ENCODE measurements at regions not wholly inside any gene's neighbourhood (a gene's known extent, or its start where the extent isn't known, plus 50 kb on each side); places are given as distances from the start of the nearest gene placed in this dataset.

- no peak for DNase-seq (ENCODE audit: low spot score)
These were observed 60.2 kb downstream of the ADAMTS1 start for GRCh38 chr21:26784974-26785373.

- no peak for DNase-seq (ENCODE audit: low spot score)
These were observed 61.6 kb downstream of the ADAMTS1 start for GRCh38 chr21:26783466-26784195.

- DNase-seq (ENCODE audit: low spot score) = no peak
These were observed 62.5 kb downstream of the ADAMTS1 start for GRCh38 chr21:26782747-26783146.

GRCh38 chr21:26782331-26782730 lies 62.9 kb downstream of the ADAMTS1 start:
- DNase-seq (ENCODE audit: low spot score) = no peak

GRCh38 chr21:26781331-26781730 lies 63.9 kb downstream of the ADAMTS1 start:
- DNase-seq (ENCODE audit: low spot score) = no peak

GRCh38 chr21:26777166-26777565 lies 68.0 kb downstream of the ADAMTS1 start:
- no peak for DNase-seq (ENCODE audit: low spot score)

- DNase-seq (ENCODE audit: low spot score) = no peak
These were observed 68.7 kb downstream of the ADAMTS1 start for GRCh38 chr21:26776310-26777021.

GRCh38 chr21:26773058-26773457 lies 72.2 kb downstream of the ADAMTS1 start:
- no peak for DNase-seq (ENCODE audit: low spot score)

- DNase-seq (ENCODE audit: low spot score) = peak; percentile 3
These were observed 75.5 kb downstream of the ADAMTS1 start for GRCh38 chr21:26769613-26770188.

GRCh38 chr21:26766826-26767325 lies 78.3 kb downstream of the ADAMTS1 start:
- DNase-seq (ENCODE audit: low spot score) = no peak

- DNase-seq (ENCODE audit: low spot score) = no peak
These were observed 83.9 kb downstream of the ADAMTS1 start for GRCh38 chr21:26761174-26761915.

GRCh38 chr21:26759731-26760130 lies 85.5 kb downstream of the ADAMTS1 start:
- no peak for DNase-seq (ENCODE audit: low spot score)

- no peak for DNase-seq (ENCODE audit: low spot score)
These were observed 86.9 kb downstream of the ADAMTS1 start for GRCh38 chr21:26758083-26758880.

GRCh38 chr21:26756491-26757159 lies 88.6 kb downstream of the ADAMTS1 start:
- DNase-seq (ENCODE audit: low spot score) = no peak

GRCh38 chr21:26754853-26755252 lies 90.4 kb downstream of the ADAMTS1 start:
- DNase-seq (ENCODE audit: low spot score) = no peak

GRCh38 chr21:26753822-26754221 lies 91.4 kb downstream of the ADAMTS1 start:
- DNase-seq (ENCODE audit: low spot score) = no peak

GRCh38 chr21:26752849-26753248 lies 92.4 kb downstream of the ADAMTS1 start:
- no peak for DNase-seq (ENCODE audit: low spot score)

GRCh38 chr21:26751305-26751704 lies 93.9 kb downstream of the ADAMTS1 start:
- DNase-seq (ENCODE audit: low spot score) = no peak

- no peak for DNase-seq (ENCODE audit: low spot score)
These were observed 97.1 kb downstream of the ADAMTS1 start for GRCh38 chr21:26748066-26748465.

- DNase-seq (ENCODE audit: low spot score) = no peak
These were observed 98.0 kb downstream of the ADAMTS1 start for GRCh38 chr21:26747216-26747615.

- DNase-seq (ENCODE audit: low spot score) = no peak
These were observed 101.7 kb downstream of the ADAMTS1 start for GRCh38 chr21:26743524-26743923.
